ENCODE measurements at regions not wholly inside any gene's neighbourhood (a gene's known extent, or its start where the extent isn't known, plus 50 kb on each side); places are given as distances from the start of the nearest gene placed in this dataset.

DNA sequence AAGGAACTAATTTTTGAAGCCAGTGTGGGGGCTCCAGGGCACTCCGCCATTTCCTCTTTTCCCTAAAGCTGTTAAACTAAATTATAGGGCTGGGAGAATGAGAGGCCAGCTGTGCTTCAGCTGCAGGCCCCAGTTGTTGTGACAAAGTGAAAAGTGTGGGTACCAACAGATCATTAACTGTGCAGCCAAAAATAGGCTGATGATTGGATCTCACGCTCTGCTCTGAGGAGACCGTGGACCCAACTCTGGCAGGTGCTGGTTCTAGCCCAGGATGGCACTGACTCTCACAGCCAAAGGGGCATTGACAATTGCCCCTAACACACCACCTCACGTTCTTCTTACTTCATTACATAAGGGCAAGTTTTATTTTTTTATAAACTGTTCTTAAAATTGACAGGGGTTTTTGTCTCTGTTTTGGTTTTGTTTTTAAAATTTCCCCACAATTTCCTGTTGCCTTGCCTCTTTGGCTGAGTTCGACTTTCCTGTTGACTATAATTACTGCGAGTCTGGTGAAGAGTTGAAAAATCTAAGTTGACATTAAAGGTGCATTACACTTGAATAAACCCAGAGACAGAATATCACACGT is 391.0 kb downstream of the FGF9 start:
- H3K79me2 ChIP-seq (ENCODE audit: insufficient read depth, low read length), result no peaks in the 10 kb centered on the region
- H3K9me2 ChIP-seq (ENCODE audit: low read depth, low read length), result no peaks in the 10 kb centered on the region
- H3F3A ChIP-seq (ENCODE audit: insufficient read depth, low read length), result no peaks in the 10 kb centered on the region
- no peaks in the 10 kb centered on the region for H3K9me3 ChIP-seq (ENCODE audit: low read length)
- H4K20me1 ChIP-seq (ENCODE audit: insufficient read depth, low read length), result no peaks in the 10 kb centered on the region
- H3K36me3 ChIP-seq (ENCODE audit: insufficient read depth, low read length), result no peaks in the 10 kb centered on the region
- H3K9ac ChIP-seq (ENCODE audit: low read length), result no peak overlapping the region
- TF ChIP-seq EZH2 (IDR thresholded peaks at IDR 0.05; ENCODE audit: borderline replicate concordance, low read length), result no peak
- TF ChIP-seq, protein P1, sequence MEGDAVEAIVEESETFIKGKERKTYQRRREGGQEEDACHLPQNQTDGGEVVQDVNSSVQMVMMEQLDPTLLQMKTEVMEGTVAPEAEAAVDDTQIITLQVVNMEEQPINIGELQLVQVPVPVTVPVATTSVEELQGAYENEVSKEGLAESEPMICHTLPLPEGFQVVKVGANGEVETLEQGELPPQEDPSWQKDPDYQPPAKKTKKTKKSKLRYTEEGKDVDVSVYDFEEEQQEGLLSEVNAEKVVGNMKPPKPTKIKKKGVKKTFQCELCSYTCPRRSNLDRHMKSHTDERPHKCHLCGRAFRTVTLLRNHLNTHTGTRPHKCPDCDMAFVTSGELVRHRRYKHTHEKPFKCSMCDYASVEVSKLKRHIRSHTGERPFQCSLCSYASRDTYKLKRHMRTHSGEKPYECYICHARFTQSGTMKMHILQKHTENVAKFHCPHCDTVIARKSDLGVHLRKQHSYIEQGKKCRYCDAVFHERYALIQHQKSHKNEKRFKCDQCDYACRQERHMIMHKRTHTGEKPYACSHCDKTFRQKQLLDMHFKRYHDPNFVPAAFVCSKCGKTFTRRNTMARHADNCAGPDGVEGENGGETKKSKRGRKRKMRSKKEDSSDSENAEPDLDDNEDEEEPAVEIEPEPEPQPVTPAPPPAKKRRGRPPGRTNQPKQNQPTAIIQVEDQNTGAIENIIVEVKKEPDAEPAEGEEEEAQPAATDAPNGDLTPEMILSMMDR (IDR thresholded peaks at IDR 0.05; ENCODE audit: low read length), result no peak
- H3K4me2 ChIP-seq (ENCODE audit: low read length), result no peak overlapping the region
- H3K4me3 ChIP-seq (ENCODE audit: low read depth, low read length, poor library complexity, severe bottlenecking), result no peak overlapping the region
- no peaks in the 10 kb centered on the region for H3K4me1 ChIP-seq (ENCODE audit: insufficient read depth, low read length, severe bottlenecking)
- H3K27ac ChIP-seq (ENCODE audit: low read depth, low read length, poor library complexity, severe bottlenecking), result no peak overlapping the region
- no peaks in the 10 kb centered on the region for H3K27me3 ChIP-seq (ENCODE audit: insufficient read depth, low read length)
- H2AFZ ChIP-seq (ENCODE audit: low read length), result no peak overlapping the region

DNA sequence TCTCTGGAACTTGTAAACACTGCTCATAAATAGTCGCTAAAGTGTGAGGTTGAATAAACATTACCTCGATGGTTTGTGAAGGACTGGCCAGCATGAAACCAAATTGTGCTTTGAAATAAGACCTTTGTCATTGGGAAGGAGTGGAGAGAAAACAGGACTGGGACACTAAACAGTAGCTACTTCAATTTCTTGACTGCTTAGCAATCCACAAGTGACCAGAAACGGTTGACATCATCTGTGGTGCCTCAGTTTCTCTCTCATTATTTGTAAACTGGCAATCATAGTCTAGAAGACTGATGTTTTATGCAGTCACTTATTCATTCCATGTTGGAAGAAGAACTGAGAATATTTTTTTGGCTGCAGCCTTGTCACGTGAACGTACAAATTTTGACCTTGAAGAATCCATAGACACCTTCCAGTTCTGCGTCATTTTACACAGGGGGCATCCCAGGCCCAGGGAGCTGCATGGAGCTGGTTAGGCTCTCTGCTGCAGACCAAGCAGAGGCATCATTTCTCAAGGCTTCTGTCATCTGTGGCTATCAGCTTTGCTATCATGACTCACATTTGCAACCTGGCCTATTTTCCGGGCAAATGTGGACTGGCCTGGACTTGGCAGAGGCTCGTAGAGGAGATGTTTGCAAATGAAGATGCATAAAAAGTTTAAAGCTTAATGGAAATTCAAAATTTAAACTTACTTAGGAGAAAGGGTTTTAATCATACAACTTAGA is 391.8 kb downstream of the FGF9 start:
- Histone ChIP-seq H3K27me3 (ENCODE audit: insufficient read depth, low read length) (no peaks in the 10 kb centered on the region), H3F3A (ENCODE audit: insufficient read depth, low read length) (no peaks in the 10 kb centered on the region), H4K20me1 (ENCODE audit: insufficient read depth, low read length) (no peaks in the 10 kb centered on the region), H3K4me3 (ENCODE audit: low read depth, low read length, poor library complexity, severe bottlenecking) (no peak overlapping the region), H3K36me3 (ENCODE audit: insufficient read depth, low read length) (no peaks in the 10 kb centered on the region), H3K4me2 (ENCODE audit: low read length) (no peak overlapping the region), H3K4me1 (ENCODE audit: insufficient read depth, low read length, severe bottlenecking) (no peaks in the 10 kb centered on the region), H3K9me3 (ENCODE audit: low read length) (no peaks in the 10 kb centered on the region), H3K27ac (ENCODE audit: low read depth, low read length, poor library complexity, severe bottlenecking) (no peak overlapping the region), H3K79me2 (ENCODE audit: insufficient read depth, low read length) (no peaks in the 10 kb centered on the region), H3K9me2 (ENCODE audit: low read depth, low read length) (no peaks in the 10 kb centered on the region), H3K9ac (ENCODE audit: low read length) (no peak overlapping the region), H2AFZ (ENCODE audit: low read length) (no peak overlapping the region)
- TF ChIP-seq, protein P1 (IDR thresholded peaks at IDR 0.05; ENCODE audit: low read length), result no peak
- no peak for TF ChIP-seq EZH2 (IDR thresholded peaks at IDR 0.05; ENCODE audit: borderline replicate concordance, low read length)

DNA sequence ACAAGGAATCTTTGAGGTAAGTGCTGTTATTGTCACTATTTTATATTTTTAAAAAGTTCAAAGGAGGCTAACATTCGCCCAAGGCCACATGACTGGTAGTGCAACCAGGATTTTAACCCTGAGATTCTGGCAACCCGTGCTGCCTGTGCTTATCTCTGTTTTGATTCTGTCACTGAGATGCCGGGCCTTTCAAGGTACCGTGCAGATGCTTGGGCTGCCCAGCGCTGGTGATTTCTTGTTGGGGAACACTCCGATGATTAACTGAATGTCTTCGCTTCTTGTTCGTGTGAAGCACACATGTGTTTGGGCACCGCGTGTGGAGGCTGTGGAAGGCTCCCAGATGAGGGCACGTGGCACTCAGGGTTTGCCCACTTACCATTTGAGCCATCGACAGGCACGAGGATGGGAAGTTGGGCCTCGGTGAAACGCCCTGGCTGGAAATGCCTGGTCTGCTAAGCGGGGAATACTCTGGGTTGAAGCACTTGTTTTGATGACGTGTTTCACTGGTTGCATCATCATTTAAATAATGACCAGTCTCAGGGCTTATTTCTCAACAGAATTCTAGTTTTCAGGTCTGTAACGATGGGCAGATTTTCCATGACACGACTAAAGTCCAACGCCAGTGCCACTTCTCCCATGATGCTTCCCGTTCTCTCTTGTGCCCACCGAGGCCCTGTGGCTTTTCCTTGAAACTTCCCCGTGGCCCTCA is 392.7 kb downstream of the FGF9 start:
- Histone ChIP-seq H3K4me1 (ENCODE audit: insufficient read depth, low read length, severe bottlenecking) (no peaks in the 10 kb centered on the region), H3K36me3 (ENCODE audit: insufficient read depth, low read length) (no peaks in the 10 kb centered on the region), H4K20me1 (ENCODE audit: insufficient read depth, low read length) (no peaks in the 10 kb centered on the region), H3K9me2 (ENCODE audit: low read depth, low read length) (no peaks in the 10 kb centered on the region), H3K4me2 (ENCODE audit: low read length) (no peak overlapping the region), H3K27ac (ENCODE audit: low read depth, low read length, poor library complexity, severe bottlenecking) (no peak overlapping the region), H3F3A (ENCODE audit: insufficient read depth, low read length) (no peaks in the 10 kb centered on the region), H3K79me2 (ENCODE audit: insufficient read depth, low read length) (no peaks in the 10 kb centered on the region), H2AFZ (ENCODE audit: low read length) (no peak overlapping the region), H3K27me3 (ENCODE audit: insufficient read depth, low read length) (no peaks in the 10 kb centered on the region), H3K4me3 (ENCODE audit: low read depth, low read length, poor library complexity, severe bottlenecking) (no peak overlapping the region), H3K9ac (ENCODE audit: low read length) (no peak overlapping the region), H3K9me3 (ENCODE audit: low read length) (no peaks in the 10 kb centered on the region)
- TF ChIP-seq, protein P1 (IDR thresholded peaks at IDR 0.05; ENCODE audit: low read length), result no peak
- no peak for TF ChIP-seq EZH2 (IDR thresholded peaks at IDR 0.05; ENCODE audit: borderline replicate concordance, low read length)
